ENCODE measurements at regions not wholly inside any gene's neighbourhood (a gene's known extent, or its start where the extent isn't known, plus 50 kb on each side); places are given as distances from the start of the nearest gene placed in this dataset.

GRCh38 chr14:101110729-101111619 is 207.5 kb upstream of the RTL1 start:
- no peak for DNase-seq

- DNase-seq = no peak
These were observed 208.2 kb upstream of the RTL1 start for GRCh38 chr14:101111620-101112290.

- DNase-seq = no peak
These were observed 209.0 kb upstream of the RTL1 start for GRCh38 chr14:101112351-101113107.

GRCh38 chr14:101113108-101113612 is 209.6 kb upstream of the RTL1 start:
- no peak for DNase-seq

- DNase-seq = no peak
These were observed 210.6 kb upstream of the RTL1 start for GRCh38 chr14:101113835-101114725.

- DNase-seq = no peak
These were observed 211.4 kb upstream of the RTL1 start for GRCh38 chr14:101114726-101115515.

- no peak for DNase-seq
These were observed 212.1 kb upstream of the RTL1 start for GRCh38 chr14:101115652-101116051.

- no peak for DNase-seq
These were observed 212.5 kb upstream of the RTL1 start for GRCh38 chr14:101116065-101116464.

GRCh38 chr14:101116486-101117130 is 213.1 kb upstream of the RTL1 start:
- no peak for DNase-seq

GRCh38 chr14:101117543-101117942 is 214.0 kb upstream of the RTL1 start:
- DNase-seq = no peak

GRCh38 chr14:101118233-101118632 is 214.7 kb upstream of the RTL1 start:
- no peak for DNase-seq

GRCh38 chr14:101118746-101119591 is 215.4 kb upstream of the RTL1 start:
- DNase-seq = no peak

- DNase-seq = no peak
These were observed 216.5 kb upstream of the RTL1 start for GRCh38 chr14:101119830-101120571.

GRCh38 chr14:101120641-101121507 is 217.4 kb upstream of the RTL1 start:
- no peak for DNase-seq

GRCh38 chr14:101121508-101122139 is 218.1 kb upstream of the RTL1 start:
- no peak for DNase-seq

GRCh38 chr14:101122237-101123141 is 219.0 kb upstream of the RTL1 start:
- no peak for DNase-seq

All from effector CD8-positive, alpha-beta T cell (primary cell).